H1 (cell line): ENCODE measurements at regions not wholly inside any gene's neighbourhood (a gene's known extent, or its start where the extent isn't known, plus 50 kb on each side); places are given as distances from the start of the nearest gene placed in this dataset.

Experiments used
- CREB1 ChIP-seq: IDR thresholded peaks from 2 replicates; pipeline ENCODE4 v1.6.1; 2012; ENCODE audit warnings: inconsistent platforms
- GABPA ChIP-seq: IDR thresholded peaks from 2 replicates; pipeline ENCODE4 v1.6.1; 2011; ENCODE audit warnings: mild to moderate bottlenecking, low read length, moderate library complexity, borderline replicate concordance; ENCODE audit not compliant: insufficient read depth
- MAFK ChIP-seq: IDR thresholded peaks from 2 replicates; pipeline ENCODE4 v1.6.1; 2012; ENCODE audit warnings: low read depth, mild to moderate bottlenecking, improper control_type of control experiment, low read length
- RNF2 ChIP-seq: fragments of 200-900, 300-1000 bp; sonication (generic); IDR thresholded peaks from 2 replicates; pipeline ENCODE4 v1.7.1; 2016; ENCODE audit warnings: borderline replicate concordance, low read depth, mild to moderate bottlenecking, antibody characterized with exemption, low read length; ENCODE audit not compliant: poor library complexity, severe bottlenecking; ENCODE audit errors: missing control alignments
- RXRA ChIP-seq: IDR thresholded peaks from 2 replicates; pipeline ENCODE4 v1.6.1; 2011; ENCODE audit warnings: low read depth, mild to moderate bottlenecking, low read length, moderate library complexity; ENCODE audit not compliant: insufficient read depth
- SIRT6 ChIP-seq: IDR thresholded peaks from one replicate; pipeline ENCODE4 v1.7.1; 2012; ENCODE audit warnings: low read length, inconsistent platforms
- SIX5 ChIP-seq: IDR thresholded peaks from 2 replicates; pipeline ENCODE4 v1.6.1; 2011; ENCODE audit warnings: mild to moderate bottlenecking, low read depth, low read length
- TAF1 ChIP-seq: IDR thresholded peaks from 2 replicates; pipeline ENCODE4 v1.6.1; 2011; ENCODE audit warnings: mild to moderate bottlenecking, low read depth, low read length
- TF ChIP-seq, protein P1 (sequence below): fragments of 300-600 bp; sonication (generic); IDR thresholded peaks from 2 replicates; pipeline ENCODE4 v1.7.1; 2012; ENCODE audit warnings: low read length, moderate library complexity, mild to moderate bottlenecking, inconsistent platforms; ENCODE audit not compliant: insufficient replicate concordance

DNA sequence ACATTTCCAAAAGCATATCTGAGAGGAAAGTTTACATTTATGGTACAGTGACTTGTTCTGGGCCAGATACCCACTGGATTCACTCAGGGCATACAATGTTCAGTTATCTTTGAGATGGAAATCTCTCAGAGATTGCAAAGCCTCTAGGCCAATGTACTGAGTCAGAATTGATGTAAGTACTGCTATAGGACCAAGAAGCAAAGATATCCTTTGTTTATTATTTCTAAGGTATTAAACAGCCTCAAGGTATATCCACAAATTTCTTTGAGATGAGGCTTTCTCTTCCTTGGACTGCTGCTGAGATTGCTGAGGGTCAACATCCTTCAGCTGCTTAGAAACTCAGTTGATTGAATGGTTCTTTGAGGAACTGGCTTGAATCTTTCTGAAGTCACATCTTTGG, 484.0 kb downstream of the METTL15 start (continued):
- TF ChIP-seq, protein P1, sequence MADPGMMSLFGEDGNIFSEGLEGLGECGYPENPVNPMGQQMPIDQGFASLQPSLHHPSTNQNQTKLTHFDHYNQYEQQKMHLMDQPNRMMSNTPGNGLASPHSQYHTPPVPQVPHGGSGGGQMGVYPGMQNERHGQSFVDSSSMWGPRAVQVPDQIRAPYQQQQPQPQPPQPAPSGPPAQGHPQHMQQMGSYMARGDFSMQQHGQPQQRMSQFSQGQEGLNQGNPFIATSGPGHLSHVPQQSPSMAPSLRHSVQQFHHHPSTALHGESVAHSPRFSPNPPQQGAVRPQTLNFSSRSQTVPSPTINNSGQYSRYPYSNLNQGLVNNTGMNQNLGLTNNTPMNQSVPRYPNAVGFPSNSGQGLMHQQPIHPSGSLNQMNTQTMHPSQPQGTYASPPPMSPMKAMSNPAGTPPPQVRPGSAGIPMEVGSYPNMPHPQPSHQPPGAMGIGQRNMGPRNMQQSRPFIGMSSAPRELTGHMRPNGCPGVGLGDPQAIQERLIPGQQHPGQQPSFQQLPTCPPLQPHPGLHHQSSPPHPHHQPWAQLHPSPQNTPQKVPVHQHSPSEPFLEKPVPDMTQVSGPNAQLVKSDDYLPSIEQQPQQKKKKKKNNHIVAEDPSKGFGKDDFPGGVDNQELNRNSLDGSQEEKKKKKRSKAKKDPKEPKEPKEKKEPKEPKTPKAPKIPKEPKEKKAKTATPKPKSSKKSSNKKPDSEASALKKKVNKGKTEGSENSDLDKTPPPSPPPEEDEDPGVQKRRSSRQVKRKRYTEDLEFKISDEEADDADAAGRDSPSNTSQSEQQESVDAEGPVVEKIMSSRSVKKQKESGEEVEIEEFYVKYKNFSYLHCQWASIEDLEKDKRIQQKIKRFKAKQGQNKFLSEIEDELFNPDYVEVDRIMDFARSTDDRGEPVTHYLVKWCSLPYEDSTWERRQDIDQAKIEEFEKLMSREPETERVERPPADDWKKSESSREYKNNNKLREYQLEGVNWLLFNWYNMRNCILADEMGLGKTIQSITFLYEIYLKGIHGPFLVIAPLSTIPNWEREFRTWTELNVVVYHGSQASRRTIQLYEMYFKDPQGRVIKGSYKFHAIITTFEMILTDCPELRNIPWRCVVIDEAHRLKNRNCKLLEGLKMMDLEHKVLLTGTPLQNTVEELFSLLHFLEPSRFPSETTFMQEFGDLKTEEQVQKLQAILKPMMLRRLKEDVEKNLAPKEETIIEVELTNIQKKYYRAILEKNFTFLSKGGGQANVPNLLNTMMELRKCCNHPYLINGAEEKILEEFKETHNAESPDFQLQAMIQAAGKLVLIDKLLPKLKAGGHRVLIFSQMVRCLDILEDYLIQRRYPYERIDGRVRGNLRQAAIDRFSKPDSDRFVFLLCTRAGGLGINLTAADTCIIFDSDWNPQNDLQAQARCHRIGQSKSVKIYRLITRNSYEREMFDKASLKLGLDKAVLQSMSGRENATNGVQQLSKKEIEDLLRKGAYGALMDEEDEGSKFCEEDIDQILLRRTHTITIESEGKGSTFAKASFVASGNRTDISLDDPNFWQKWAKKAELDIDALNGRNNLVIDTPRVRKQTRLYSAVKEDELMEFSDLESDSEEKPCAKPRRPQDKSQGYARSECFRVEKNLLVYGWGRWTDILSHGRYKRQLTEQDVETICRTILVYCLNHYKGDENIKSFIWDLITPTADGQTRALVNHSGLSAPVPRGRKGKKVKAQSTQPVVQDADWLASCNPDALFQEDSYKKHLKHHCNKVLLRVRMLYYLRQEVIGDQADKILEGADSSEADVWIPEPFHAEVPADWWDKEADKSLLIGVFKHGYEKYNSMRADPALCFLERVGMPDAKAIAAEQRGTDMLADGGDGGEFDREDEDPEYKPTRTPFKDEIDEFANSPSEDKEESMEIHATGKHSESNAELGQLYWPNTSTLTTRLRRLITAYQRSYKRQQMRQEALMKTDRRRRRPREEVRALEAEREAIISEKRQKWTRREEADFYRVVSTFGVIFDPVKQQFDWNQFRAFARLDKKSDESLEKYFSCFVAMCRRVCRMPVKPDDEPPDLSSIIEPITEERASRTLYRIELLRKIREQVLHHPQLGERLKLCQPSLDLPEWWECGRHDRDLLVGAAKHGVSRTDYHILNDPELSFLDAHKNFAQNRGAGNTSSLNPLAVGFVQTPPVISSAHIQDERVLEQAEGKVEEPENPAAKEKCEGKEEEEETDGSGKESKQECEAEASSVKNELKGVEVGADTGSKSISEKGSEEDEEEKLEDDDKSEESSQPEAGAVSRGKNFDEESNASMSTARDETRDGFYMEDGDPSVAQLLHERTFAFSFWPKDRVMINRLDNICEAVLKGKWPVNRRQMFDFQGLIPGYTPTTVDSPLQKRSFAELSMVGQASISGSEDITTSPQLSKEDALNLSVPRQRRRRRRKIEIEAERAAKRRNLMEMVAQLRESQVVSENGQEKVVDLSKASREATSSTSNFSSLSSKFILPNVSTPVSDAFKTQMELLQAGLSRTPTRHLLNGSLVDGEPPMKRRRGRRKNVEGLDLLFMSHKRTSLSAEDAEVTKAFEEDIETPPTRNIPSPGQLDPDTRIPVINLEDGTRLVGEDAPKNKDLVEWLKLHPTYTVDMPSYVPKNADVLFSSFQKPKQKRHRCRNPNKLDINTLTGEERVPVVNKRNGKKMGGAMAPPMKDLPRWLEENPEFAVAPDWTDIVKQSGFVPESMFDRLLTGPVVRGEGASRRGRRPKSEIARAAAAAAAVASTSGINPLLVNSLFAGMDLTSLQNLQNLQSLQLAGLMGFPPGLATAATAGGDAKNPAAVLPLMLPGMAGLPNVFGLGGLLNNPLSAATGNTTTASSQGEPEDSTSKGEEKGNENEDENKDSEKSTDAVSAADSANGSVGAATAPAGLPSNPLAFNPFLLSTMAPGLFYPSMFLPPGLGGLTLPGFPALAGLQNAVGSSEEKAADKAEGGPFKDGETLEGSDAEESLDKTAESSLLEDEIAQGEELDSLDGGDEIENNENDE = no peak
- no peak for TF ChIP-seq TAF1
- no peak for TF ChIP-seq RNF2
- TF ChIP-seq CREB1 = no peak
- no peak for TF ChIP-seq SIRT6
- TF ChIP-seq GABPA = no peak
- TF ChIP-seq RXRA = no peak
- no peak for TF ChIP-seq SIX5
- no peak for TF ChIP-seq MAFK
